Breast epithelium (tissue), 3 donors: ENCODE measurements at regions not wholly inside any gene's neighbourhood (a gene's known extent, or its start where the extent isn't known, plus 50 kb on each side); places are given as distances from the start of the nearest gene placed in this dataset.

Experiments used
- POLR2AphosphoS5 ChIP-seq, 3 donors: sonication (generic); formaldehyde crosslinking; IDR thresholded peaks; one replicate each; pipeline ENCODE4 v1.6.1; 2017; ENCODE audit warnings: antibody characterized with exemption in 3 of 3
- TF ChIP-seq, protein P1 (sequence below), 3 donors: fragments of 450-650 bp; IDR thresholded peaks; one replicate each; pipeline ENCODE4 v1.5.1; 2016 to 2017; ENCODE audit warnings: antibody characterized with exemption in 3 of 3, mild to moderate bottlenecking in 3 of 3, moderate library complexity in 3 of 3

DNA sequence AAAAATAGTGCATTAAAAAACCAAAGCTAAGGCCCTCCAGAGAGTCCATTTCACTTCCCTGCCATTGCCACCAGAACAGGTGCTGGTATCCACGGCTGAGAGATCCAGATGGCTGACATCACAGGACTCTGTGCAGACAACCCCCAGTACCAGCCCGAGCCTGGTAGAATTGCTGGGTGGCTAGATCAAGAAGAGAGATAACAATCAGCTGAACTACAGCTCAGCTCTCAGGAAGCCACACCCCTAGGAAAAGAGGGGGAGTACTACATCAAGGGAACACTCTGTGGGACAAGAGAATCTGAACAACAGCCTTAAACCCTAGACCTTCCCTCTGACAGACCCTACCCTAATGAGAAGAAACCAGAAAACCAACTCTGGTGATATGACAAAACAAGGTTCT is 73.8 kb upstream of the SLIT3 start:
- TF ChIP-seq, protein P1, sequence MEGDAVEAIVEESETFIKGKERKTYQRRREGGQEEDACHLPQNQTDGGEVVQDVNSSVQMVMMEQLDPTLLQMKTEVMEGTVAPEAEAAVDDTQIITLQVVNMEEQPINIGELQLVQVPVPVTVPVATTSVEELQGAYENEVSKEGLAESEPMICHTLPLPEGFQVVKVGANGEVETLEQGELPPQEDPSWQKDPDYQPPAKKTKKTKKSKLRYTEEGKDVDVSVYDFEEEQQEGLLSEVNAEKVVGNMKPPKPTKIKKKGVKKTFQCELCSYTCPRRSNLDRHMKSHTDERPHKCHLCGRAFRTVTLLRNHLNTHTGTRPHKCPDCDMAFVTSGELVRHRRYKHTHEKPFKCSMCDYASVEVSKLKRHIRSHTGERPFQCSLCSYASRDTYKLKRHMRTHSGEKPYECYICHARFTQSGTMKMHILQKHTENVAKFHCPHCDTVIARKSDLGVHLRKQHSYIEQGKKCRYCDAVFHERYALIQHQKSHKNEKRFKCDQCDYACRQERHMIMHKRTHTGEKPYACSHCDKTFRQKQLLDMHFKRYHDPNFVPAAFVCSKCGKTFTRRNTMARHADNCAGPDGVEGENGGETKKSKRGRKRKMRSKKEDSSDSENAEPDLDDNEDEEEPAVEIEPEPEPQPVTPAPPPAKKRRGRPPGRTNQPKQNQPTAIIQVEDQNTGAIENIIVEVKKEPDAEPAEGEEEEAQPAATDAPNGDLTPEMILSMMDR (IDR thresholded peaks at IDR 0.05) = no peak
- TF ChIP-seq POLR2AphosphoS5 (IDR thresholded peaks at IDR 0.05) = no peak
